Liver (tissue), 8 donors: ENCODE measurements at regions not wholly inside any gene's neighbourhood (a gene's known extent, or its start where the extent isn't known, plus 50 kb on each side); places are given as distances from the start of the nearest gene placed in this dataset.

Experiments used
- DNase-seq: peaks from one replicate; pipeline ENCODE4 v3.0.0-alpha.2; 2017; ENCODE audit warnings: low spot score
- H3K27ac ChIP-seq, 2 donors: one replicate each; pipeline ENCODE4 v1.7.0; 2013; ENCODE audit warnings: inconsistent platforms in 2 of 2, low read length in 2 of 2, control low read depth in 1 of 2, low read depth in 1 of 2, mild to moderate bottlenecking in 1 of 2
- H3K27me3 ChIP-seq, 4 donors: one replicate each; pipeline versions ENCODE4 v1.6.1 to v1.7.0; 2013; ENCODE audit warnings: low read length in 3 of 4, inconsistent platforms in 1 of 4, mild to moderate bottlenecking in 1 of 4, moderate library complexity in 1 of 4; ENCODE audit not compliant: control insufficient read depth in 4 of 4, insufficient read depth in 4 of 4
- H3K36me3 ChIP-seq, 4 donors: one replicate each; pipeline versions ENCODE4 v1.6.1 to v1.7.0; 2013; ENCODE audit warnings: low read length in 3 of 4, mild to moderate bottlenecking in 3 of 4, low read depth in 1 of 4, moderate library complexity in 1 of 4; ENCODE audit not compliant: control insufficient read depth in 4 of 4, insufficient read depth in 3 of 4
- H3K4me1 ChIP-seq, 4 donors: one replicate each; pipeline versions ENCODE4 v1.6.1 to v1.7.0; 2013; ENCODE audit warnings: low read length in 3 of 4, mild to moderate bottlenecking in 3 of 4, moderate library complexity in 1 of 4; ENCODE audit not compliant: control insufficient read depth in 4 of 4, insufficient read depth in 4 of 4
- H3K4me3 ChIP-seq, 3 donors: one replicate each; pipeline versions ENCODE4 v1.6.1 to v1.7.0; 2013; ENCODE audit warnings: low read length in 3 of 3, control low read depth in 1 of 3, low read depth in 1 of 3, mild to moderate bottlenecking in 1 of 3
- H3K9ac ChIP-seq, 2 donors: one replicate each; pipeline ENCODE4 v1.7.0; 2013; ENCODE audit warnings: low read length in 2 of 2, mild to moderate bottlenecking in 2 of 2, moderate library complexity in 2 of 2, control low read depth in 1 of 2, low read depth in 1 of 2
- H3K9me3 ChIP-seq, 4 donors: one replicate each; pipeline versions ENCODE4 v1.6.1 to v1.7.0; 2013; ENCODE audit warnings: low read length in 3 of 4; ENCODE audit not compliant: control insufficient read depth in 4 of 4
- EGR1 ChIP-seq, 2 donors: IDR thresholded peaks; 2 replicates each; pipeline ENCODE4 v1.6.1; 2016 to 2018; ENCODE audit warnings: antibody characterized with exemption in 2 of 2, low read depth in 2 of 2
- FOXA2 ChIP-seq: IDR thresholded peaks from 2 replicates; pipeline ENCODE4 v1.6.1; 2016; ENCODE audit warnings: antibody characterized with exemption
- GABPA ChIP-seq, 2 donors: IDR thresholded peaks in 1 of 2; conservative IDR thresholded peaks in 1 of 2; 2 replicates each; pipeline ENCODE4 v1.6.1; 2016; ENCODE audit warnings: antibody characterized with exemption in 2 of 2, mild to moderate bottlenecking in 1 of 2, moderate library complexity in 1 of 2
- HNF4A ChIP-seq, 2 donors: conservative IDR thresholded peaks; 2 replicates each; pipeline ENCODE4 v1.6.1; 2016; ENCODE audit warnings: antibody characterized with exemption in 2 of 2, mild to moderate bottlenecking in 2 of 2
- HNF4G ChIP-seq: IDR thresholded peaks from 2 replicates; pipeline ENCODE4 v1.6.1; 2016; ENCODE audit warnings: antibody characterized with exemption
- JUND ChIP-seq, 2 donors: IDR thresholded peaks; 2 replicates each; pipeline ENCODE4 v1.6.1; 2016; ENCODE audit warnings: antibody characterized with exemption in 2 of 2
- RAD21 ChIP-seq, 2 donors: IDR thresholded peaks; 2 replicates each; pipeline ENCODE4 v1.6.1; 2016; ENCODE audit warnings: antibody characterized with exemption in 2 of 2, mild to moderate bottlenecking in 2 of 2
- RXRA ChIP-seq, 2 donors: IDR thresholded peaks; 2 replicates each; pipeline ENCODE4 v1.6.1; 2017 to 2018; ENCODE audit warnings: antibody characterized with exemption in 2 of 2, mild to moderate bottlenecking in 1 of 2
- SP1 ChIP-seq: IDR thresholded peaks from 2 replicates; pipeline ENCODE4 v1.6.1; 2018; ENCODE audit warnings: antibody characterized with exemption, mild to moderate bottlenecking
- TAF1 ChIP-seq: conservative IDR thresholded peaks from 2 replicates; pipeline ENCODE4 v1.6.1; 2016; ENCODE audit warnings: antibody characterized with exemption, mild to moderate bottlenecking
- YY1 ChIP-seq: IDR thresholded peaks from 2 replicates; pipeline ENCODE4 v1.6.1; 2016; ENCODE audit warnings: antibody characterized with exemption, mild to moderate bottlenecking
- WGBS: extraction: QIAGEN DNeasy Blood & Tissue Kit; methylation state at CpG from one replicate; pipeline ENCODE4 v1.1.7; 2013; 5-methylcytosine and 5-hydroxymethylcytosine counted together
- TF ChIP-seq, protein P1 (sequence below): IDR thresholded peaks from 2 replicates; pipeline ENCODE4 v1.6.1; 2016; ENCODE audit warnings: antibody characterized with exemption
- TF ChIP-seq, protein P2 (sequence below): IDR thresholded peaks from 2 replicates; pipeline ENCODE4 v1.6.1; 2016; ENCODE audit warnings: antibody characterized with exemption
- TF ChIP-seq, protein P3 (sequence below): fragments of 150-350 bp; IDR thresholded peaks from 2 replicates; pipeline ENCODE4 v1.5.1; 2017; ENCODE audit warnings: improper control_type of control experiment, low read depth, low read length; ENCODE audit not compliant: missing input control
- donor health status: healthy.
- donor health status: healthy.
- donor health status: healthy.
- donor health status: healthy.
- donor health status: healthy.

DNA sequence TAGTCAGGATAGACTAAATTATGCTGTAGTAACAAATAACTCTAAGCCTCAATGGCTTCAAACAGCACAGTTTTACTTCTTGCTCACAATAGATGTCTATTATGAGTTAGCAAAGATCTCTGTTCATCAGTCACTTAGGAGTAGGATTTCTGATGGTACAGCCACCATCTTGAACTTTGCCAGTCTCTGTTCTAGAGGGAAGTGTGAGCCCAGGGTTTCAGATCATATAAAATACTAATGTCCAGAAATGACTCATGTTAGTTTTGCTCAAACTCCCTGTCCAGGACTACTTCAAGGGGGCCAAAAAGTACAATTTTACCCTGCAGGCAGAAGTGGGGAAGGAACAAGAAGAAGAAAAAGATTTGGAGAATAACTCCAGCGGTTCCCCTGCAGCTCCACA is 77.1 kb upstream of the LSM6 start:
- Histone ChIP-seq H3K9me3 (no peaks in the 10 kb centered on the region), H3K36me3 (no peaks in the 10 kb centered on the region), H3K27ac (no peak overlapping the region), H3K4me1 (no peaks in the 10 kb centered on the region), H3K4me3 (no peak overlapping the region), H3K9ac (no peak overlapping the region), H3K27me3 (peaks cover 0 to 3% (median 1%) of the 10 kb centered on the region in 4 donors)
- WGBS: 88% methylated on average over 1 of the region's 1 CpG
- DNase-seq: no peak
- no peak for TF ChIP-seq FOXA2
- no peak for TF ChIP-seq RAD21 (IDR thresholded peaks at IDR 0.05)
- TF ChIP-seq, protein P1, sequence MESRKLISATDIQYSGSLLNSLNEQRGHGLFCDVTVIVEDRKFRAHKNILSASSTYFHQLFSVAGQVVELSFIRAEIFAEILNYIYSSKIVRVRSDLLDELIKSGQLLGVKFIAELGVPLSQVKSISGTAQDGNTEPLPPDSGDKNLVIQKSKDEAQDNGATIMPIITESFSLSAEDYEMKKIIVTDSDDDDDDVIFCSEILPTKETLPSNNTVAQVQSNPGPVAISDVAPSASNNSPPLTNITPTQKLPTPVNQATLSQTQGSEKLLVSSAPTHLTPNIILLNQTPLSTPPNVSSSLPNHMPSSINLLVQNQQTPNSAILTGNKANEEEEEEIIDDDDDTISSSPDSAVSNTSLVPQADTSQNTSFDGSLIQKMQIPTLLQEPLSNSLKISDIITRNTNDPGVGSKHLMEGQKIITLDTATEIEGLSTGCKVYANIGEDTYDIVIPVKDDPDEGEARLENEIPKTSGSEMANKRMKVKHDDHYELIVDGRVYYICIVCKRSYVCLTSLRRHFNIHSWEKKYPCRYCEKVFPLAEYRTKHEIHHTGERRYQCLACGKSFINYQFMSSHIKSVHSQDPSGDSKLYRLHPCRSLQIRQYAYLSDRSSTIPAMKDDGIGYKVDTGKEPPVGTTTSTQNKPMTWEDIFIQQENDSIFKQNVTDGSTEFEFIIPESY: no peak
- TF ChIP-seq SP1: no peak
- no peak for TF ChIP-seq HNF4A (conservative IDR thresholded peaks at IDR 0.05)
- TF ChIP-seq GABPA (IDR thresholded peaks at IDR 0.05 in 1 of 2, conservative IDR thresholded peaks at IDR 0.05 in 1 of 2): no peak

DNA sequence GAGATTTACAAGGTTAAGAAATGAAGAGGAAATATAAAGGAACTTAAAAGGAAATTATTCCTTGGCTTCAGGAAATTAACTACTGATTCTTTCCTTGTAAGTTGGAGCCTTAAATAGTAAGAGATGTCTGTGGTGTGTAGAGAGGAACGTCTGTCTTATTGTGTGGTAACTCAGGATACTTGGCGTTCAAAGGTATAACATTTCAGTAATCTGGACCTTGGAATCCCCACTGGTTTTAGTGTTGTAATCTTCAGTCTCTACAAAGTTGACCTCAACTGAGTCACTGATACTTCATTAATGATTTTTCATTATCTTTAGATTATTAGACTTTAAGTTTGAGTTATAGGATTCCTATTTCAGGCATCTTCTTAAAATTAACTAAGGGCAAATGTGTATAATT is 79.1 kb upstream of the LSM6 start:
- Histone ChIP-seq H3K4me3 (no peak overlapping the region), H3K4me1 (no peaks in the 10 kb centered on the region), H3K9me3 (no peaks in the 10 kb centered on the region), H3K27ac (no peak overlapping the region), H3K27me3 (peaks cover 0 to 3% (median 1%) of the 10 kb centered on the region in 4 donors), H3K9ac (no peak overlapping the region), H3K36me3 (no peaks in the 10 kb centered on the region)
- 41% methylated on average over 2 of the region's 2 CpGs for WGBS
- DNase-seq: no peak
- TF ChIP-seq, protein P2, sequence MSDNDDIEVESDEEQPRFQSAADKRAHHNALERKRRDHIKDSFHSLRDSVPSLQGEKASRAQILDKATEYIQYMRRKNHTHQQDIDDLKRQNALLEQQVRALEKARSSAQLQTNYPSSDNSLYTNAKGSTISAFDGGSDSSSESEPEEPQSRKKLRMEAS: no peak
- TF ChIP-seq EGR1 (IDR thresholded peaks at IDR 0.05; ENCODE audit: low read depth in 2 of 2) (no peak), JUND (IDR thresholded peaks at IDR 0.05) (no peak), RXRA (IDR thresholded peaks at IDR 0.05) (no peak), HNF4G (no peak)

DNA sequence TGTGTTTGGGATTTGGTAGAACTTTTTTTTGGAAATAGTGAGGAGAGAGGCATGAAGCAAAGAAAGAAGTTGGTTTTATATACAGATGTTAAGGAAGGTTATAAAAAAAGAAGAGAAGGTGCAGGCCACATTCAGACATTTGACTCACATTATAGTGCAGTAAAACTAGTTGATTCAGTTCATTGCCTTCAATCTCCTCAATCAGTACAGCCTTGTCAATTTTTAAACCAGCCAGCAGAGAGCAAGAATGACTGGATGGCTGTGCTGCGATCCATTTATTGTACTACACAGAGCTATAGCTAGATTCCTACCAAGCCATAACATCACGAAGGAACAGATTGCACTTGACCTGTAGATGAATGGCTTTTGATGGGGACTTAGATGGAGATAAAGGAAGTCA is 79.7 kb upstream of the LSM6 start:
- H3K4me1 ChIP-seq: no peaks in the 10 kb centered on the region
- peaks cover 0 to 3% (median 1%) of the 10 kb centered on the region in 4 donors for H3K27me3 ChIP-seq
- no peaks in the 10 kb centered on the region for H3K36me3 ChIP-seq
- DNase-seq: no peak
- H3K27ac ChIP-seq: no peak overlapping the region
- no peak for TF ChIP-seq SP1
- no peak for TF ChIP-seq TAF1
- H3K9ac ChIP-seq: no peak overlapping the region
- no peaks in the 10 kb centered on the region for H3K9me3 ChIP-seq
- 80% methylated on average over 2 of the region's 2 CpGs for WGBS
- H3K4me3 ChIP-seq: no peak overlapping the region

DNA sequence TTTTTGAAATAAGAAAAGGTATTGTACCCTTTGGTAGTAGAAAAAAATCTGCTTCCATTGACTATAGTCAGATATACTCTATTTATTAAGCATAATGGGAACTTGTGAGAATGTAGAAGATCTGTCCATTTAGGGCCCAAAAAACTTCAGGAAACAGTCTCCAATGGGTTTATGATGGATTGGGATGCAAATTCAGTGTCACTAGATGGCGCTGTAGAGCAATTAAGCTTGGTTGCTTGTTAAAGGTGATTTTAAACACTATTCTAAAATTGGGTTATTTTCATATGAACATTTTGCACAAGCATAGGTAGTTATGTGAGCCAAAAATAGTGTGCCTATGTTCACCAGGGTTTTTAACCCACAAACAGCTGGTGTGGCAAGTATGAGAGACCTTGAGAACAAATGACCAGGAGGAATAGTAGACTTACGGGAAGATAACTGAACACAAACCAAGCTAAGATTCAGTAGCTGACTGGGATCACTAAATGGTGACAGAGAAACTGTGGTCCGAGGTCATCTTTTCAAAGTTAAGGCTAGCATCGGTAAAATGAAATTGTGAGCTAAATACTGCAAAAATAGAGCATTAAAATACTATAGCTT is 80.3 kb upstream of the LSM6 start:
- WGBS: 51% methylated on average over 4 of the region's 4 CpGs
- Histone ChIP-seq H3K4me3 (no peak overlapping the region), H3K36me3 (no peaks in the 10 kb centered on the region), H3K9ac (no peak overlapping the region), H3K9me3 (no peaks in the 10 kb centered on the region), H3K27ac (no peak overlapping the region), H3K27me3 (peaks cover 0 to 3% (median 0%) of the 10 kb centered on the region in 4 donors), H3K4me1 (no peaks in the 10 kb centered on the region)
- DNase-seq: no peak
- TF ChIP-seq YY1 (no peak), RAD21 (IDR thresholded peaks at IDR 0.05) (peak; percentile 75 to 83)
- TF ChIP-seq, protein P3, sequence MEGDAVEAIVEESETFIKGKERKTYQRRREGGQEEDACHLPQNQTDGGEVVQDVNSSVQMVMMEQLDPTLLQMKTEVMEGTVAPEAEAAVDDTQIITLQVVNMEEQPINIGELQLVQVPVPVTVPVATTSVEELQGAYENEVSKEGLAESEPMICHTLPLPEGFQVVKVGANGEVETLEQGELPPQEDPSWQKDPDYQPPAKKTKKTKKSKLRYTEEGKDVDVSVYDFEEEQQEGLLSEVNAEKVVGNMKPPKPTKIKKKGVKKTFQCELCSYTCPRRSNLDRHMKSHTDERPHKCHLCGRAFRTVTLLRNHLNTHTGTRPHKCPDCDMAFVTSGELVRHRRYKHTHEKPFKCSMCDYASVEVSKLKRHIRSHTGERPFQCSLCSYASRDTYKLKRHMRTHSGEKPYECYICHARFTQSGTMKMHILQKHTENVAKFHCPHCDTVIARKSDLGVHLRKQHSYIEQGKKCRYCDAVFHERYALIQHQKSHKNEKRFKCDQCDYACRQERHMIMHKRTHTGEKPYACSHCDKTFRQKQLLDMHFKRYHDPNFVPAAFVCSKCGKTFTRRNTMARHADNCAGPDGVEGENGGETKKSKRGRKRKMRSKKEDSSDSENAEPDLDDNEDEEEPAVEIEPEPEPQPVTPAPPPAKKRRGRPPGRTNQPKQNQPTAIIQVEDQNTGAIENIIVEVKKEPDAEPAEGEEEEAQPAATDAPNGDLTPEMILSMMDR: peak; percentile 65
